Activated CD4-positive, alpha-beta memory T cell treated with anti-CD3 and anti-CD28 coated beads for 36 hours (primary cell): ENCODE measurements at regions not wholly inside any gene's neighbourhood (a gene's known extent, or its start where the extent isn't known, plus 50 kb on each side); places are given as distances from the start of the nearest gene placed in this dataset.

Source experiments
- CTCF ChIA-PET: fragments of 350-600 bp; sonication (Branson Sonifier 250); formaldehyde crosslinking; loops from one replicate; lab custom pipeline; 2021; ENCODE audit warnings: antibody characterized with exemption, inconsistent platforms; lab: Charles Lee
- POLR2A ChIA-PET: fragments of 350-600 bp; sonication (Branson Sonifier 250); formaldehyde crosslinking; loops from one replicate; lab custom pipeline; 2021; ENCODE audit warnings: antibody characterized with exemption; lab: Charles Lee
- DNase-seq: peaks from one replicate; pipeline ENCODE4 v3.0.0-alpha.2; 2020
- H3K27ac Mint-ChIP-seq: one replicate; pipeline ENCODE4 v1.8.0; 2021; ENCODE audit warnings: mixed read lengths
- H3K27me3 Mint-ChIP-seq: one replicate; pipeline ENCODE4 v1.8.0; 2021; ENCODE audit warnings: mixed read lengths
- H3K36me3 Mint-ChIP-seq: one replicate; pipeline ENCODE4 v1.8.0; 2021; ENCODE audit warnings: mixed read lengths
- H3K4me1 Mint-ChIP-seq: one replicate; pipeline ENCODE4 v1.8.0; 2021; ENCODE audit warnings: low read depth, mixed read lengths
- H3K4me3 Mint-ChIP-seq: one replicate; pipeline ENCODE4 v1.8.0; 2021; ENCODE audit warnings: mild to moderate bottlenecking, mixed read lengths
- H3K9me3 Mint-ChIP-seq: one replicate; pipeline ENCODE4 v1.8.0; 2021; ENCODE audit warnings: mixed read lengths
- intact Hi-C: fragments of 100-400 bp; cut with micrococcal nuclease; formaldehyde crosslinking; loops from one replicate; pipeline ENCODE4 v1.15.1; 2023

DNA sequence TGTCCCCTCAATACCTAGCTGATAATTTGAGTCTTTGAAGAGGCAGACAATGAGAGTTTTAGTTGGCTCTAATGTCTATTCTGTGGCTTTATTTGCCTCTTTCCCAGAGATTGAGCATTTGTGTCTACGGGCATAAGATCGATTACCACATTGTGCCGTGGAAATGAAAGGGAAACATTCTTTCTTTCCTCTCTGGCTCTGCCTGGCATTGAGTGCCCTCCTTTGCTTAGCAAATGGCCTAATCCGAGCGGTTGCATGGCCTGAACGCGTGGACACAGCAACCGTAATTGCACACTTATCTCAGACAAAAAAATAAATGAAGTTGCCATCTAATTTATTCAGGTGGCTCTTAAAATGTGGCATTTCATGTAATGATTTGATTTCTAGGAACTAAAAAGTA lies 247.9 kb downstream of the ADGRL2 start:
- Mint-ChIP-seq H3K9me3 (no peaks in the 10 kb centered on the region), H3K27ac (no peak overlapping the region), H3K4me1 (no peaks in the 10 kb centered on the region), H3K36me3 (no peaks in the 10 kb centered on the region), H3K27me3 (no peaks in the 10 kb centered on the region), H3K4me3 (no peak overlapping the region)
- CTCF ChIA-PET: no interaction called here
- intact Hi-C loops: no loop called here
- POLR2A ChIA-PET: no interaction called here
- no peak for DNase-seq

DNA sequence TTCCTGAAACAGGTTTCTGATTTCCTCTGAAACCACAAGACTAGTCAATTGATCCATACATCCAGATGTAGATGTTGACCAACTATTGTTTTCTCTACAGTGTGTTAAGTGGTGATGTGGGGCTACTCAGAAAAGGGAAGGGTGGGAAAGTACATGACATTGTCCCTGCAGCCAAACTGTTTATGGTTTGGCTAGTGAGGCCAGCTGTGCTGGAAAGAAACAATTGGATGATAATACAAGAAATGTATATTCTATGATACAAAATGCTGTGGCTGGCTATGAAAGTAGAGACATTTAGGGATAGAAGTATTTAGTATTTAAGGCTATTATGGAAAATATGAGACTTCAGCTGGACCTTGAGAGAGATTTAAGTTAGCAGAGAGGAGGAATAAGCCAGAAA lies 244.5 kb downstream of the ADGRL2 start:
- H3K4me1 Mint-ChIP-seq: no peaks in the 10 kb centered on the region
- no peak overlapping the region for H3K27ac Mint-ChIP-seq
- H3K27me3 Mint-ChIP-seq: peaks cover 3% of the 10 kb centered on the region
- H3K4me3 Mint-ChIP-seq: no peak overlapping the region
- no peak for DNase-seq
- H3K36me3 Mint-ChIP-seq: no peaks in the 10 kb centered on the region
- ChIA-PET POLR2A (no interaction called here), CTCF (no interaction called here)
- H3K9me3 Mint-ChIP-seq: no peaks in the 10 kb centered on the region
- intact Hi-C loops: no loop called here

DNA sequence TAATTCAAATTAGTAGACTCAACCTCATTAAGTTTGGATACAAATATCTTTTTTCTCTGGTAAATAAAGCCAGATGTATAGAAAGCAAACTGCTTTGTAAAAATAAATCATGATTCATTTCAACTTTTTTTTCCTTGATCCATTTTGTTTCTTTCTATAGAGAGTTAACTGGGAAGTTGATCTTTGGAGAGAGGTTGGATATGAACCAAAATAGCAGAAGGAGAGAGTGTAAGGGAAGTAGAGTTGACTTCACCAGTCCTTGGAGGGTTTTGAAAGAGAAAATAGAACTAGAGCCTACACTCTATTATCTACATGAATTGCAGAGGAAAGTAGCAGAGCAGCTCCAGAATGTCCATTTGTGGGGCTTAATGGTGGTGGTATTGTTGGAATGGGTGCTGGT lies 243.8 kb downstream of the ADGRL2 start:
- H3K27ac Mint-ChIP-seq: no peak overlapping the region
- ChIA-PET POLR2A (no interaction called here), CTCF (no interaction called here)
- H3K36me3 Mint-ChIP-seq: no peaks in the 10 kb centered on the region
- peaks cover 3% of the 10 kb centered on the region for H3K27me3 Mint-ChIP-seq
- intact Hi-C loops: no loop called here
- no peak for DNase-seq
- H3K4me3 Mint-ChIP-seq: no peak overlapping the region
- no peaks in the 10 kb centered on the region for H3K9me3 Mint-ChIP-seq
- H3K4me1 Mint-ChIP-seq: no peaks in the 10 kb centered on the region

DNA sequence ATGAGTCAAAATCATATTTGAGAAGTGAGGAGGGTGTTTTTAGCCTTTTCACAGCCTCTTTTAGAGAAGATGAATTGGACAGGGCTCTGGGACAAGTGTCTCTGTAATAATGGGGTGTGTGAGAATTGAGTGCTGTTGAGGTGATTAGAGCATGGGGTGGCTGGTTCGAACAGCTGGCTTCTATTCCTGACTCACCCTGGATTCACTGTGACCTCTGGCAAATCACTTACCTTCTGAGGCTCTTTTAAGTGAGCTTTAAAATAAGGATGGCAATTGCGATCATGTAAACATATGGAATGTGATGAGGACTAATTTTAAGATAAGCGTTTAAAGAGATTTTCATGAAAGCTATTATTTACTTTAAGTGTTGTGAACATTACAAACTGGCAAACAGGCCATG lies 243.4 kb downstream of the ADGRL2 start:
- no peaks in the 10 kb centered on the region for H3K4me1 Mint-ChIP-seq
- H3K9me3 Mint-ChIP-seq: no peaks in the 10 kb centered on the region
- DNase-seq: no peak
- no peak overlapping the region for H3K4me3 Mint-ChIP-seq
- no peaks in the 10 kb centered on the region for H3K36me3 Mint-ChIP-seq
- ChIA-PET POLR2A (no interaction called here), CTCF (no interaction called here)
- intact Hi-C loops: no loop called here
- H3K27ac Mint-ChIP-seq: no peak overlapping the region
- peaks cover 3% of the 10 kb centered on the region for H3K27me3 Mint-ChIP-seq

DNA sequence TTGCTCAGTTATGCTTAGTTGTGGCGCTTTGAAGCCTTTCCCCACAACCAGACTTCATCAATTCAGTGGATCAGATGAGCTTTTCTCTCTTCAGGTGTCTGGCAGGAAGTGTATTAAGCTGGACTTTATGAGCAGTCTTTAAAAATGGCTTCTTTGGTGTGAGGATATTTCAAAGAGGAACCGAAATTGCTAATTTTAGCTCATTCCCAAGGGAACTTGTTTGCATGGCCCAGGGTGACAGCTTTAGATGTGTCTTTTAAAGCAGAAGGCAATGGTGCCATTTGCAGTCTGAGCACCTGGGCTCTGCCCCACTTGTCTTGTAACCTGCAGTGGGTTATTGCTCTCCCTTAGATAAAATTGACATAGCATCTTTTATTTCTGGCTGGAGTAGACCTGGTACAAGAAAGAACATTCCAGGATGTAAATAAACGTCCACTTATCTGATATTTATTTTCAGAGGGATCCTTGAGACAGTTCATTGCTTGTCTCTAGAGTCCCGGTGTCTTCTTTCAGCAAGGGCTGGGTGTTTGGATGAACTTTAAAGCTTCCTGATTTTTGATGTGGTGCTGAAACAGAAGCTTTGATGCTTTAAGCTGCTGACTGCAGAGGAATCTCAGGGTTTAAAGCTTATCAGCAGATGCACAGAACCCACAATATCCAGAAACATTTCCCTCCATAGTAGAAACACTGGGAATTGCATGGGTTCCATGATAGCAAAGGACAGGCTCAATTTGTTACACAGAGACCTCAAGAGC lies 241.7 kb downstream of the ADGRL2 start:
- peaks cover 3% of the 10 kb centered on the region for H3K27me3 Mint-ChIP-seq
- DNase-seq: no peak
- CTCF ChIA-PET: no interaction called here

More for the DNA sequence above, 241.7 kb downstream of the ADGRL2 start:
- Mint-ChIP-seq H3K4me3 (no peak overlapping the region), H3K9me3 (no peaks in the 10 kb centered on the region), H3K36me3 (no peaks in the 10 kb centered on the region), H3K4me1 (no peaks in the 10 kb centered on the region), H3K27ac (no peak overlapping the region)
- POLR2A ChIA-PET: no interaction called here
- intact Hi-C loops: no loop called here
